ENCODE measurements at regions not wholly inside any gene's neighbourhood (a gene's known extent, or its start where the extent isn't known, plus 50 kb on each side); places are given as distances from the start of the nearest gene placed in this dataset.

DNA sequence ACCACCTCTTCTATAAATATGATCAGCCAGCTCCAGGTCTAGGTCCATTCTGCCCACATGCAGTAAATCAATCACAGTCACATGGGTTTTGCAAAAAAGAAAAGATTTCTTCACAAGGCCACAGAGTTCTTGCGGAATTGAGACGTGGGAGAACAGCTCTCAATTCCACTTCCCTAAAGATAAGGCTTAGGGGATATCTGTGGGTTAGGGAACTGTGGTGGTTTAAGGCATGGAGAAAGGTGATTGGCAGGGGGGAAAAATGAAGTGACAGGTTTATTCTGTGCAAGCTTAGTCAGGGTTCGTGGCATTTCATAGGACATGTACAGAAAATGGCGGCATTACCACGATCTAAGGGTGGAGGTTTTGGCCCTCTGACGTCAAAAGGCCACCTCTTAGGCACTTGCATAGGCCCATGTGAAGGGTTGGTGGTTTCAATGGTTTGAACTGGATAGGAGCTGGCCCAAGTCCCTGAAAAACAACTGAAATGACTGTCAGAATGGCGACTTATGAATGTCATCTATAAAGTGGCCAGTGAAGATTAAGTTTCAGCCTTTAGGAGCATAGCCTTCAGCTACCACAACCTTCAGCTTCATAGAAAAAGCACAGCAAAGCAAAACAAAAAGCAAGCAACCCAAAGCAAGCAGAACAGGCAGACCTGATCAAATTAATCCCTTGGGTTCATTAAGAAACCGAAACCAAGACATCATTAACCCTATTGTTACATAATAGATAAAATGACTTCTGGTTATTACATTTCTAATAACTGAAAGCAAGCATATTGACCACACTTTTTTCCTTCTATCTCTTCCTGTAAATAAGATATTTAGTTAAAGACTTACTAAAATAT is 289.8 kb upstream of the SFRP2 start:
- intact Hi-C loops (cut with DNase I): no loop called here
- TF ChIP-seq POLR2A (IDR thresholded peaks at IDR 0.05): no peak
- TF ChIP-seq, protein P1, sequence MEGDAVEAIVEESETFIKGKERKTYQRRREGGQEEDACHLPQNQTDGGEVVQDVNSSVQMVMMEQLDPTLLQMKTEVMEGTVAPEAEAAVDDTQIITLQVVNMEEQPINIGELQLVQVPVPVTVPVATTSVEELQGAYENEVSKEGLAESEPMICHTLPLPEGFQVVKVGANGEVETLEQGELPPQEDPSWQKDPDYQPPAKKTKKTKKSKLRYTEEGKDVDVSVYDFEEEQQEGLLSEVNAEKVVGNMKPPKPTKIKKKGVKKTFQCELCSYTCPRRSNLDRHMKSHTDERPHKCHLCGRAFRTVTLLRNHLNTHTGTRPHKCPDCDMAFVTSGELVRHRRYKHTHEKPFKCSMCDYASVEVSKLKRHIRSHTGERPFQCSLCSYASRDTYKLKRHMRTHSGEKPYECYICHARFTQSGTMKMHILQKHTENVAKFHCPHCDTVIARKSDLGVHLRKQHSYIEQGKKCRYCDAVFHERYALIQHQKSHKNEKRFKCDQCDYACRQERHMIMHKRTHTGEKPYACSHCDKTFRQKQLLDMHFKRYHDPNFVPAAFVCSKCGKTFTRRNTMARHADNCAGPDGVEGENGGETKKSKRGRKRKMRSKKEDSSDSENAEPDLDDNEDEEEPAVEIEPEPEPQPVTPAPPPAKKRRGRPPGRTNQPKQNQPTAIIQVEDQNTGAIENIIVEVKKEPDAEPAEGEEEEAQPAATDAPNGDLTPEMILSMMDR (IDR thresholded peaks at IDR 0.05): no peak
- Histone ChIP-seq H3K9me3 (no peaks in the 10 kb centered on the region), H3K27me3 (no peaks in the 10 kb centered on the region), H3K36me3 (no peaks in the 10 kb centered on the region), H3K4me1 (no peaks in the 10 kb centered on the region), H3K4me3 (replicated peaks in 1 of 3) (no peak overlapping the region), H3K27ac (no peak overlapping the region)
- WGBS, 2 donors: 83 to 87% methylated on average over 8 of the region's 8 CpGs
- no peak for DNase-seq

DNA sequence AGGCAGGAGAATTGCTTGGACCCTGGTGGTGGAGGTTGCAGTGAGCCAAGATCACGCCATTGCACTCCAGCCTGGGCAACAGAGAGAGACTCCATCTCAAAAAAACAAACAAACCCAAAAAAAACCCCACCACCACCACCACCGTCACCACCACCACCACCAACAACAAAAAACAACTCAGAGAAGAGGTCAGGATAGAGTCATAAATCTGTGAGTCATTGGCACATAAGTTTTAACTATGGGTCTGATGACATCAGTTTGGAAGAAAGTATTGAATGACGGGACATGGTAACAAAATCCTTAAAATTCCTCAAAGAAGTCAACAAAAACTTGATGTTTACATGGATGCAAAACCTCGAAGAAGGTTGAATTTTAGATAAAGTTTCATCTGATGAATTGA is 288.0 kb upstream of the SFRP2 start:
- Histone ChIP-seq H3K27ac (no peak overlapping the region), H3K4me3 (replicated peaks in 1 of 3) (no peak overlapping the region), H3K9me3 (no peaks in the 10 kb centered on the region), H3K27me3 (no peaks in the 10 kb centered on the region), H3K4me1 (no peaks in the 10 kb centered on the region), H3K36me3 (no peaks in the 10 kb centered on the region)
- intact Hi-C loops (cut with DNase I): no loop called here
- WGBS, 2 donors: 71 to 80% methylated on average over 4 of the region's 4 CpGs
- TF ChIP-seq POLR2A (IDR thresholded peaks at IDR 0.05): no peak
- TF ChIP-seq, protein P1 (IDR thresholded peaks at IDR 0.05): no peak
- DNase-seq: no peak

DNA sequence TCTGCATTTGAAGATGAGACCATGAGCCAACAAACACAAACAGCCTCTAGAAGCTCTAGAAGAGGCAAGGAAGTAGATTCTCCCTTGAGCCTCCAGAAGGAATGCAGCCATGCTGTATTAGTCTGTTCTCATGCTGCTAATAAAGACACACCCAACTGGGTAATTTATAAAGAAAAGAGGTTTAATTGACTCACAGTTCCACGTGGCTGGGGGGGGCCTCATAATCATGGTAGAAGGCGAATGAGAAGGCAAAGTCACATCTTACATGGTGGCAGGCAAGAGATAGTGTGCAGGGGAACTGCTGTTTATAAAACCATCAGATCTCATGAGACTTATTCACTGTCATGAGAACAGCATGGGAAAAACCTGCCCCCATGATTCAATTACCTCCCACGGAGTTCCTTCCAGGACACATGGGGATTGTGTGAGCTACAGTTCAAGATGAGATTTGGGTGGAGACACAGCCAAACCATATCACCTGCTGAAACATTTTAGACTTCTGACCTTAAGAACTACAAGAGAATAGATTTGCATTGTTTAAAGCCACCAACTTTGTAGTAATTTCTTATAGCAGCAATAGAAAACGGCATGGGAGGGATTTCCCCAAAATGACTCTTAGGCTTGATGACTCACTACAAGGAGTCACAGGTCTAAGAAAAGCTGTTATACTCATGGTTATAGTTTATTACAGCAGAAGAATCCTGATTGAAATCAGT is 284.4 kb upstream of the SFRP2 start:
- DNase-seq: no peak
- Histone ChIP-seq H3K36me3 (no peaks in the 10 kb centered on the region), H3K4me1 (no peaks in the 10 kb centered on the region), H3K4me3 (replicated peaks in 1 of 3) (no peak overlapping the region), H3K9me3 (no peaks in the 10 kb centered on the region), H3K27ac (no peak overlapping the region), H3K27me3 (no peaks in the 10 kb centered on the region)
- no peak for TF ChIP-seq POLR2A (IDR thresholded peaks at IDR 0.05)
- TF ChIP-seq, protein P1 (IDR thresholded peaks at IDR 0.05): no peak
- intact Hi-C loops (cut with DNase I): no loop called here
- 74 to 82% methylated on average over 4 of the region's 4 CpGs for WGBS, 2 donors

DNA sequence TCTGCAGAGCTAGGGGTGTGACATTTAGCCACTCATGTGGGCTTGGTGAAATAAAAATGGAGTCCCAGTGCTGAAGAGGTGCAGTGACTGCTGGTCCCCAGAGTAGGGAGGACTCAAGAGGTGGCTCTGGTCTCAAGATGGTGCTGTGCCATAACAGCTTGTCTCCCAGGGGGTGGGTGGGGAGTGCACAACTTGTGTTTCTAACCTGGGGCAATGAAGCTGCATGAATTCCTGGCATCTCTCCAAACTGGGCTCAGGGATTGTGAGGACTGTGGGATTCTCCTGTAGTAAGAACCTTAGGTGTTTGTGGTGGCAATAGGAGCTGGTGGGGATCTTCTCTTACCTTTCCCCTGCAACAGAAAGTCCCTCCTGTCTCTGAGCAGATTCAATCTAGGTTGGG is 278.9 kb upstream of the SFRP2 start:
- Histone ChIP-seq H3K36me3 (no peaks in the 10 kb centered on the region), H3K27me3 (no peaks in the 10 kb centered on the region), H3K27ac (no peak overlapping the region), H3K4me1 (no peaks in the 10 kb centered on the region), H3K9me3 (no peaks in the 10 kb centered on the region), H3K4me3 (replicated peaks in 1 of 3) (no peak overlapping the region)
- no peak for TF ChIP-seq POLR2A (IDR thresholded peaks at IDR 0.05)
- TF ChIP-seq, protein P1 (IDR thresholded peaks at IDR 0.05): no peak
- no peak for DNase-seq
- intact Hi-C loops (cut with DNase I): no loop called here

DNA sequence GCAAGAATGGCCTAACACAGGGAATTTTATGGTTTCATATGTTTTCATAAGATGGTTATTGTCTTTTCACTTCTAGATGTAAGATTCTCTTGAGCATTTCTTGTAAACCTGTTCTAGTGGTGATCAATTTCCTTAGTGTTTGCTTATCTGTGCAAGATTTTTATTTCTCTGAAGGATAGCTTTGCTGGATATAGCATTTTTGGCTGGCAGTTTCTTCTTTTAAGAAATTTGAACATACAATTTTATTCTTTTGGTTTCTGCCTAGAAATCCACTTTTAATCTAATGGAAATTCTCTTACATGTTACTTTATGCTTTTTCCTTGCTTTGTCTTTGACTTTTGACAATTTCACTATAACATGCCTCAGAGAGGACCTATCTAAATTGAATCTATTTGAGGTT is 276.5 kb upstream of the SFRP2 start:
- no peaks in the 10 kb centered on the region for H3K36me3 ChIP-seq
- H3K9me3 ChIP-seq: no peaks in the 10 kb centered on the region
- intact Hi-C loops (cut with DNase I): no loop called here
- no peak for TF ChIP-seq POLR2A (IDR thresholded peaks at IDR 0.05)
- TF ChIP-seq, protein P1 (IDR thresholded peaks at IDR 0.05): no peak
- H3K27ac ChIP-seq: no peak overlapping the region
- H3K4me3 ChIP-seq (replicated peaks in 1 of 3): no peak overlapping the region
- H3K4me1 ChIP-seq: no peaks in the 10 kb centered on the region
- no peak for DNase-seq
- H3K27me3 ChIP-seq: no peaks in the 10 kb centered on the region

All from thyroid gland (tissue), 4 donors.